GM19452 (cell line): ENCODE measurements at regions not wholly inside any gene's neighbourhood (a gene's known extent, or its start where the extent isn't known, plus 50 kb on each side); places are given as distances from the start of the nearest gene placed in this dataset.

Source experiments
- ATAC-seq: cut with Tn5 transposase; IDR thresholded peaks from one replicate; pipeline ENCODE4 v1.9.1; 2021; ENCODE audit not compliant: unreplicated experiment

- ATAC-seq: no peak
Measured at GRCh38 chr1:199152676-199153075, 513.8 kb downstream of the PTPRC start.

GRCh38 chr1:199155166-199156019 is 516.6 kb downstream of the PTPRC start:
- ATAC-seq: no peak

GRCh38 chr1:199157494-199157893 is 518.7 kb downstream of the PTPRC start:
- peak; percentile 60 for ATAC-seq

- no peak for ATAC-seq
Measured at GRCh38 chr1:199160521-199161318, 521.9 kb downstream of the PTPRC start.

- ATAC-seq: no peak
Measured at GRCh38 chr1:199161319-199161680, 522.5 kb downstream of the PTPRC start.

- no peak for ATAC-seq
Measured at GRCh38 chr1:199161766-199162303, 523.0 kb downstream of the PTPRC start.

GRCh38 chr1:199163267-199163666 is 524.4 kb downstream of the PTPRC start:
- ATAC-seq: no peak

- no peak for ATAC-seq
Measured at GRCh38 chr1:199163670-199164069, 524.8 kb downstream of the PTPRC start.

GRCh38 chr1:199167460-199167859 is 528.6 kb downstream of the PTPRC start:
- no peak for ATAC-seq

- ATAC-seq: no peak
Measured at GRCh38 chr1:199168888-199169585, 530.2 kb downstream of the PTPRC start.

- no peak for ATAC-seq
Measured at GRCh38 chr1:199170711-199171110, 531.9 kb downstream of the PTPRC start.

- peak; percentile 21 for ATAC-seq
Measured at GRCh38 chr1:199172171-199173124, 533.6 kb downstream of the PTPRC start.

- ATAC-seq: peak; percentile 96
Measured at GRCh38 chr1:199173356-199173755, 534.5 kb downstream of the PTPRC start.

GRCh38 chr1:199174336-199174735 is 535.5 kb downstream of the PTPRC start:
- no peak for ATAC-seq

- no peak for ATAC-seq
Measured at GRCh38 chr1:199176713-199177112, 537.9 kb downstream of the PTPRC start.

GRCh38 chr1:199177241-199177640 is 538.4 kb downstream of the PTPRC start:
- ATAC-seq: no peak

- no peak for ATAC-seq
Measured at GRCh38 chr1:199178646-199179045, 539.8 kb downstream of the PTPRC start.

- no peak for ATAC-seq
Measured at GRCh38 chr1:199182186-199182843, 543.5 kb downstream of the PTPRC start.

GRCh38 chr1:199184180-199184579 is 545.3 kb downstream of the PTPRC start:
- no peak for ATAC-seq

- no peak for ATAC-seq
Measured at GRCh38 chr1:199194862-199195261, 556.0 kb downstream of the PTPRC start.
